Testis (tissue), 2 donors: ENCODE measurements at regions not wholly inside any gene's neighbourhood (a gene's known extent, or its start where the extent isn't known, plus 50 kb on each side); places are given as distances from the start of the nearest gene placed in this dataset.

Experiments
- CTCF ChIP-seq, 3 experiments: fragments of 450-650 bp in 2 of 3; fragments of 200-600 bp in 1 of 3; sonication (generic) in 1 of 3; IDR thresholded peaks; one replicate each; pipeline ENCODE4 v1.5.1; 2016 to 2019; ENCODE audit warnings: antibody characterized with exemption in 3 of 3, mild to moderate bottlenecking in 2 of 3, moderate library complexity in 1 of 3
- POLR2A ChIP-seq: fragments of 450-650 bp; IDR thresholded peaks from one replicate; pipeline ENCODE4 v1.6.1; 2017; ENCODE audit warnings: antibody characterized with exemption, mild to moderate bottlenecking, moderate library complexity

GRCh38 chr9:91004484-91004883 lies 202.9 kb downstream of the SYK start:
- TF ChIP-seq CTCF (IDR thresholded peaks at IDR 0.05) (no peak), POLR2A (no peak)
